Common myeloid progenitor, CD34-positive (primary cell): ENCODE measurements at regions not wholly inside any gene's neighbourhood (a gene's known extent, or its start where the extent isn't known, plus 50 kb on each side); places are given as distances from the start of the nearest gene placed in this dataset.

Source experiments
- CTCF ChIA-PET: fragments of 350-600 bp; sonication (Branson Sonifier 250); formaldehyde crosslinking; loops from one replicate; lab custom pipeline; 2021; ENCODE audit warnings: antibody characterized with exemption; lab: Charles Lee
- POLR2A ChIA-PET: fragments of 350-600 bp; sonication (Branson Sonifier 250); formaldehyde crosslinking; loops from one replicate; lab custom pipeline; 2021; ENCODE audit warnings: antibody characterized with exemption; lab: Charles Lee
- DNase-seq, 3 donors: peaks; one replicate each; pipeline versions ENCODE4 v3.0.0 to v3.0.0-alpha.2; 2013
- H3K27ac ChIP-seq, 2 experiments: 1 replicate in 1 of 2; 2 replicates in 1 of 2; pipeline ENCODE4 v1.7.0; 2013; ENCODE audit warnings: inconsistent platforms in 2 of 2, low read length in 2 of 2, mild to moderate bottlenecking in 2 of 2, low read depth in 1 of 2, moderate library complexity in 1 of 2; ENCODE audit not compliant: severe bottlenecking in 2 of 2, insufficient read depth in 1 of 2, poor library complexity in 1 of 2
- H3K27me3 ChIP-seq, 5 experiments: replicated peaks in 2 of 5; 1 replicate in 3 of 5; 2 replicates in 2 of 5; pipeline versions ENCODE4 v1.6.1 to v1.7.0; 2013; ENCODE audit warnings: low read length in 4 of 5, mild to moderate bottlenecking in 2 of 5, moderate library complexity in 2 of 5, inconsistent platforms in 1 of 5; ENCODE audit not compliant: insufficient read depth in 5 of 5, control insufficient read depth in 4 of 5
- H3K36me3 ChIP-seq, 4 experiments: 1 replicate in 2 of 4; 2 replicates in 2 of 4; pipeline versions ENCODE4 v1.6.1 to v1.7.0; 2013; ENCODE audit warnings: low read length in 3 of 4, control low read depth in 1 of 4, mild to moderate bottlenecking in 1 of 4; ENCODE audit not compliant: control insufficient read depth in 4 of 4, insufficient read depth in 4 of 4
- H3K4me1 ChIP-seq, 4 experiments: 1 replicate in 3 of 4; 2 replicates in 1 of 4; pipeline versions ENCODE4 v1.6.1 to v1.7.1; 2013; ENCODE audit warnings: low read length in 3 of 4, mild to moderate bottlenecking in 3 of 4, control low read depth in 1 of 4, inconsistent platforms in 1 of 4, moderate library complexity in 1 of 4; ENCODE audit not compliant: control insufficient read depth in 4 of 4, insufficient read depth in 4 of 4; ENCODE audit errors: control extremely low read depth in 1 of 4
- H3K4me3 ChIP-seq, 7 experiments: 1 replicate in 4 of 7; 2 replicates in 3 of 7; pipeline versions ENCODE4 v1.5.1 to v1.7.0; 2013; ENCODE audit warnings: mild to moderate bottlenecking in 7 of 7, low read length in 6 of 7, moderate library complexity in 6 of 7, inconsistent platforms in 2 of 7, low read depth in 2 of 7, control low read depth in 1 of 7; ENCODE audit not compliant: insufficient read depth in 4 of 7, control insufficient read depth in 1 of 7; ENCODE audit errors: extremely low read depth in 1 of 7
- H3K9me3 ChIP-seq, 5 experiments: 1 replicate in 4 of 5; 2 replicates in 1 of 5; pipeline versions ENCODE4 v1.6.1 to v1.7.1; 2013; ENCODE audit warnings: low read length in 4 of 5, mild to moderate bottlenecking in 2 of 5, inconsistent platforms in 1 of 5, low read depth in 1 of 5, moderate library complexity in 1 of 5; ENCODE audit not compliant: control insufficient read depth in 4 of 5, insufficient read depth in 2 of 5; ENCODE audit errors: control extremely low read depth in 1 of 5
- WGBS: methylation state at CpG from one replicate; pipeline ENCODE4 v1.1.5; 2013; ENCODE audit not compliant: insufficient coverage; 5-methylcytosine and 5-hydroxymethylcytosine counted together

GRCh38 chr3:70805061-70805889, 492.8 kb upstream of the MDFIC2 start:
- Histone ChIP-seq H3K27ac (no peak overlapping the region), H3K4me1 (no peaks in the 10 kb centered on the region), H3K27me3 (no peaks in the 10 kb centered on the region), H3K9me3 (no peaks in the 10 kb centered on the region), H3K36me3 (no peaks in the 10 kb centered on the region), H3K4me3 (no peak overlapping the region)
- WGBS: 95% methylated on average over 5 of the region's 6 CpGs
- ChIA-PET POLR2A (no interaction called here), CTCF (no interaction called here)
- DNase-seq: peak in 2 of 3 donors; percentile 4 to 6

DNA sequence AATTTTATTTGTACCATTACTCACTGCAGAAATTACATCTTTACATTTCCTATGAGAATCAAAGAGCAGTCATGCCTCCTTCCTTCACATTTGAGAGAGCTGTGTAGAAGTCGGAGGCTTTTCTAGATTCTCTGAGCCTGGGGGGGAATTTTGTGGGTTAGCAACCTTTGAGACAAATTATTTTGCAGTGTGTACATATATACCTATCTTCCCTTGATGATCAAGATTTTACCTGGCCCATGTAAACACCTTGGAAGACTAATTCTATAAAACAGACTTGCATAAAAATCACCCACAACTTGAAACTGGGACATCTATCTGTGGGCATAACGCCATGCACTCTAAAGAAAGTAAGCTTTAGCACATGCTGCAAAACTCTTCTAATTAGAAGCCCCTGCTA, 491.5 kb upstream of the MDFIC2 start:
- Histone ChIP-seq H3K36me3 (no peaks in the 10 kb centered on the region), H3K4me3 (no peak overlapping the region), H3K4me1 (no peaks in the 10 kb centered on the region), H3K27me3 (no peaks in the 10 kb centered on the region), H3K27ac (no peak overlapping the region), H3K9me3 (no peaks in the 10 kb centered on the region)
- no peak for DNase-seq
- CTCF ChIA-PET: no interaction called here
- POLR2A ChIA-PET: no interaction called here
- 100% methylated on average over 1 of the region's 2 CpGs for WGBS

DNA sequence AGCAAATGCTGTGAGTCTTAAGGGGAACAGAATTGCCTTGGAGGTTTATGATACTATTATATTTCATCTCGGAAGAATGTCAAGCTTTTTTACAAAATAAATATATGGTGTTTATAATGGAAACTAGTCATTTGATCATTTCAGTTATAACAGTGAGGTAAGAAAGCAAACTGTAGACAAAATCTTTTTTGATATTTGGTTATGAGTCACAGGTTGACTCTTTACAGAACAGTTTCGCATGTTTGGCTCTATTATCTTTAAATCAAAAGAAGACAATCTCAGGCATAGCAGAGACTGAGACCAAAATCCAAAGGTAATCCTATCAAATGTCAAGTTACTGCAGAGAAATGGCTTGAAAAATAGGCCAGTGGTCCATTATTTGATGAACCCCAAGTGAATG, 490.9 kb upstream of the MDFIC2 start:
- Histone ChIP-seq H3K4me1 (no peaks in the 10 kb centered on the region), H3K27me3 (no peaks in the 10 kb centered on the region), H3K36me3 (no peaks in the 10 kb centered on the region), H3K27ac (no peak overlapping the region), H3K9me3 (no peaks in the 10 kb centered on the region), H3K4me3 (no peak overlapping the region)
- CTCF ChIA-PET: no interaction called here
- POLR2A ChIA-PET: no interaction called here
- 0% methylated on average over 1 of the region's 2 CpGs for WGBS
- DNase-seq: no peak

GRCh38 chr3:70800951-70801350, 488.5 kb upstream of the MDFIC2 start:
- no peak overlapping the region for H3K4me3 ChIP-seq
- DNase-seq: no peak
- no peaks in the 10 kb centered on the region for H3K4me1 ChIP-seq
- 46% methylated on average over 2 of the region's 2 CpGs for WGBS
- H3K36me3 ChIP-seq: no peaks in the 10 kb centered on the region
- no peak overlapping the region for H3K27ac ChIP-seq
- peaks cover 0 to 2% (median 0%) of the 10 kb centered on the region in 5 experiments for H3K9me3 ChIP-seq
- ChIA-PET POLR2A (no interaction called here), CTCF (no interaction called here)
- H3K27me3 ChIP-seq: no peaks in the 10 kb centered on the region

- no peak overlapping the region for H3K27ac ChIP-seq
- H3K9me3 ChIP-seq: no peaks in the 10 kb centered on the region
- H3K27me3 ChIP-seq: no peaks in the 10 kb centered on the region
- H3K4me3 ChIP-seq: no peak overlapping the region
- H3K4me1 ChIP-seq: no peaks in the 10 kb centered on the region
- H3K36me3 ChIP-seq: no peaks in the 10 kb centered on the region
- no CpG with 5 or more reads among the region's 2 CpGs for WGBS
- ChIA-PET POLR2A (no interaction called here), CTCF (no interaction called here)
- no peak for DNase-seq
These were observed 477.4 kb upstream of the MDFIC2 start for GRCh38 chr3:70789878-70790277.

DNA sequence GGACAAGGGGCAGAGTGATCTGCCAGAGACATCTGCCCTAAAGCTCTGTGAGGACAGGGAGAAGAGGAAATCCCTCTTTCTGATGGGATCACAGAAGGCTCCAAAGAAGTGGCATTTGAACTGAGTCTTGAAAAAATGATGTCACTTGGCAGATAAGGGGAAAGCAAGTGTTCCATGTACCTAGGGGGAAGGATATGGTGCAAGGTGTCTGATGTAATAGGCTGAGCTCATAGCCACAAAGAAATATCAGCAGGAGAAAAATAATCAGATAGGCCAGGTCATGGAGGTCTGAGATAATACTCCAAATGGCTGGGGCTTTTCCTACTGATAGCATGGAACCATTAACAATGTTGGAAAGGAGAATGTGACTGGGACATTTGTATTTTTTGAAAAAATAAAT, 468.4 kb upstream of the MDFIC2 start:
- Histone ChIP-seq H3K4me1 (no peaks in the 10 kb centered on the region), H3K36me3 (no peaks in the 10 kb centered on the region), H3K27me3 (no peaks in the 10 kb centered on the region), H3K9me3 (peaks cover 0 to 3% (median 0%) of the 10 kb centered on the region in 5 experiments), H3K4me3 (no peak overlapping the region), H3K27ac (no peak overlapping the region)
- ChIA-PET CTCF (no interaction called here), POLR2A (no interaction called here)
- DNase-seq: no peak

DNA sequence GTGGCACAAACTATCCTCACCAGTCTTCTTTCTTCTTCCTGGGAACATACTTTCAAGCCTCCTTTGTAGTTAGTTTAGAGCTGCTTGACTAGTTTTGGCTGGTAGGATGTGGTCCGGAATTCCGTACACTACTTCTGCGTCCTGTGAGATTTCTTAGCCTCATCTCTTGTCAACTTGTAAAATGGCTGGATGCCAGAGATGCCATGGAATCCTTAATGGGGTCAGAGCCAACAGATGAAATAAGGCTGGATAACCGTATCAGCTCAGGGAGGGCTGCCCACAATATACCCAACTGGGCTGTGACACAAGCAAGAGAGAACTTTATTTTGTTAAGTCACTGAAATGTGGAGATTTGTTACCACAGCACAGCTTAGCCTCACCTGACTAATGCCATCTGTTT, 466.9 kb upstream of the MDFIC2 start:
- 100% methylated on average over 3 of the region's 4 CpGs for WGBS

More for the DNA sequence above, 466.9 kb upstream of the MDFIC2 start:
- H3K27ac ChIP-seq: no peak overlapping the region
- ChIA-PET CTCF (no interaction called here), POLR2A (no interaction called here)
- peaks cover 0 to 3% (median 0%) of the 10 kb centered on the region in 5 experiments for H3K9me3 ChIP-seq
- H3K27me3 ChIP-seq: no peaks in the 10 kb centered on the region
- no peaks in the 10 kb centered on the region for H3K4me1 ChIP-seq
- no peak for DNase-seq
- no peaks in the 10 kb centered on the region for H3K36me3 ChIP-seq
- H3K4me3 ChIP-seq: no peak overlapping the region
